GM19240 (cell line): ENCODE measurements at regions not wholly inside any gene's neighbourhood (a gene's known extent, or its start where the extent isn't known, plus 50 kb on each side); places are given as distances from the start of the nearest gene placed in this dataset.

Experiments used
- DNase-seq: peaks from one replicate; pipeline ENCODE4 v3.0.0; 2011; ENCODE audit warnings: low spot score; ENCODE audit not compliant: insufficient read length

DNA sequence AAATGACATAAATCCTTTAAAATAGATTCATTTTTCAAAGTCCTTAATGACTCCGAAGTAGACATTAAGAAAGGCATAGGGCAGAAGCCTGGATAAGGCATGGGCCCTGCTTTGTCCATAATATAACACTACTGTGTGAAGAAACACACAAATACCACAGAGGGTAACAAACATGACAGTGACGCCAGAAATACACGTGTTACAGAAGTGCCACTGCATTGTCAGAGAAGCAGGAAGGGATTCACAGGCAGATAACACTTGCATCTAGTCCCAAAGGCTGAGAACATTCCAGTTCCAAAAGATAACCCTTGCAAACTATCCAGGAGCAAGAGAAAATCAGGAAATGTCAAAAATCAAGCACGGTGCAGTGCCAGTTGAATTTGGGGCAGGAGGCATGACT, 633.2 kb downstream of the LIG4 start:
- no peak for DNase-seq

DNA sequence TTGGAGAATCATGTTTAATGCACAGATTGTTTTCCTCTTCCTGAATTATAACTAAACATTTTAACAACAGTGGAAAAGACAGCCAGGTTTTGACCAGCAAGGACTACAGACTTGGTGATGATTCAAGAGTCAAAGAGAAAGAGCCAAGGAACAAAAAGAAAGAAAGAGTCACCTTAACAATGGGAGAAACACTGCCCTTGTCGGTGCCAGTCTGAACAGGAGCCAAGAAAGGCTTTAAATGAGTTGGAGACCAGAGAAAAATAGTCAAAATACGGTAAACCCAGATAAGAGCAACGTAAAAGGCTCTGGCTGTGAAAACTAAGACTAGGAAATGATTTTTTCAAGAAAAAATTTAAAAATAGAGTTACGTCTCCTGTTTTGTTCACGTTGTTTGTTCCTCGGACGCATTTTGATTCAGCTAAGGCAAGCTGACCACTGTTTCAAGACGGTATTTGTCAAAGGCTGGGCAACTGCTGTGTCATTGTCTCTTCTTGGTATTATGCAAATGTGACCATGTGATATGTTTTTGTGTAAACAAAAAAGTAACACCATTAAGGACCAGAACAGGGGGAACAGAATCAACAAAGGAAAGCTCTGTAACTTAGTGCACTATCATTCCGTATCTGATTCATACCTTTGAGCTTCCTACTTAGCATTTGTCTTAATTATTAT, 634.5 kb downstream of the LIG4 start:
- no peak for DNase-seq

DNA sequence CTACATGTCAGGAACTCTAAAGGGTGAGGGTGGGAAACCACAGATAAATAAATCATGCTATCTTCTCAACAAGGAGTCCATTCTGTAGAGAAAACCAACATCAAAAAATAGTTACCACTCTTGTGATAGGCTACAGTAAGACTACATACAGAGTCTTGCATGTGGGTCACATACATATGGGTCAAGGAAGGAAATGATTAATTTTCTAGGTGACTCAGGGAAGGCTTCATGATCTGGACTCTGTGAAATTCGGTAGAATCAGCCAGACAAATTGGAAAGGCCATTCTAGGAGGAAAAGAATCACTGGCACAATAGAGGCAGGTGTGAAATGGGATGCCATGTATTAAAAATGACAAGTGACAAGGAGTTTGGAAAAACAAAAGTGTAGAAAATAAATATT, 638.9 kb downstream of the LIG4 start:
- no peak for DNase-seq

DNA sequence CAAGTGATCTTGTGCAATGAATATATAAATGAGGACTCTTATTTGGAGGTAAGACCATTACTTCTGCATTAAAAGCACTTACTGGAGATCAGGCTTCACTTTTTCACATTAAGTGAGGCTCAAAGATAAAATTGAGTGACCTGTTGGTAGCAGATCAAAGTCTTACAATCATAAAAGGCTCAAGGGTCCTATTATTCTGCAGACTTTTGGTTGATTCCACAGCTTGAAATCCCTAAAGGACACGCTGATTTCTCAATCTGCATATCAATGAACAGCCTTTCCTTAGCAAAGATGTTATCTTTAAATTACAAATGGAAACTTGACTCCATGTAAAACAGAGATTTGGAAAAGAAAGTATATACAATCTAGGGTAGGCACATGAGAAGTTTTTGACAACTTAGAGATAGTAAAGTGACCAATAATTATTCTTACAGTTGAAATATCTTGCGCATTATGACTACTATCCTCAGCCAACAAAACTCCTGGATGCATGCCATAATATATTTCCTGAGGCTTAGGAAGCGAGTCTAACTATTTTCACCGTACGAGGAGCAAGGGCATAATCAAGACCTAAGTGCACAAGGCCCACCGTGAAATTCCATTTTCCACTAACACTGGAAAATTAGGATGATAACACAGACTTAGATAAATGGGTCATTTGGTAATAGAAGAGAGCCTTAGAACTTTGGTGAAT, 640.7 kb downstream of the LIG4 start:
- no peak for DNase-seq

DNA sequence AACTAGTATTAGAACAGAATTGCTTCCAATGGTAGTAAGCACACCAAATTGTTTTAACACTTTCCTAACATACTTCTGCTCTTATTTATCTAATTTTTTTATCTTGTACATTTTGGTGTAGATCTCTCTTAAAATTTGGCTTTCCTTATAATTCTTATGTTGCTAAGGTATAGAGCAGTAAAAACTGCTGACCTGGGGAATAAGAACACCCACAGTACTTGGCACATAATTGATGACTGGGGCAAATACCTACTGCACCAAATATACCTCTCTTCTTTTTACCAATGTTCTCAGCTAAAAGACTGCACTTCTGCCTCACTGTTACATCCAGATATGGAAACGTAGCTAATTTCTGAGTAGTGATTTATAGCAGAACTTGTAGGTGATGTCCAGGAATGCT, 642.2 kb downstream of the LIG4 start:
- no peak for DNase-seq

DNA sequence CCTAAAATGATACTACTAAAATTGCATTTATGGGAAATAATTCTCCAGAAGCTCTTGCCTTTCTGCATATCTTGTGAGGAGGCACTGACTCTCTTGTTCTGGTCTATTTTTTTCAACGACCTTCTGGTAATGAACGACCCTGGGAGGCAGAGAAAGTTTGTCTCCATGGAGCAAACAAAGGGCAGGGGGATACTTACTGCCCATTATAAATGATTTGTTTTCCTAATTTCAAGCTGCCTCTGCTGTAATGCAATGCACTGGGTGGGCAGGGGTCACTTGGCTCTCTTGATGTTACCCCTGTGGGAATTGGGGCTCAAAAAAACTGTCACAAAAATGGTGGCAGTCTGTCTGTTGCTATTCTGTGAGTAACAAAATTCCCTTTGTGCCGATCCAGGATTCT, 643.2 kb downstream of the LIG4 start:
- DNase-seq: no peak

DNA sequence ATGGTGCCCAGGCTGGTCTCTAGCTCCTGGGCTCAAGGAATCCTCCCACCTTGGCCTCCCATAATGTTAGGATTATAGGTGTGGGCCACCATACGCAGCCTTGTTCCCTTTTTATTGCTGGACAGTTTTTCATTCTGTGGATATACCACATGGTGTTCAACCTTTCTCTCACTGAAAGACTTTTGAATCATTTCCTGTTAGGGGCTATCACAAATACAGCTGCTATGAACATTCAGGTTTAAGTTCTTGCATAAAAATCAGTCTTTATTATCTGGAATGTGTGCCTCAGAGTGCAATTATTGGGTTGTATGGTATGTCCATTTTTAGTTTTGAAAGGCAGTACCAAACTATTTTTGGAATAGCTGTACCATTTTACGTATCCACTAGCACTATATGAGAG, 647.2 kb downstream of the LIG4 start:
- no peak for DNase-seq

DNA sequence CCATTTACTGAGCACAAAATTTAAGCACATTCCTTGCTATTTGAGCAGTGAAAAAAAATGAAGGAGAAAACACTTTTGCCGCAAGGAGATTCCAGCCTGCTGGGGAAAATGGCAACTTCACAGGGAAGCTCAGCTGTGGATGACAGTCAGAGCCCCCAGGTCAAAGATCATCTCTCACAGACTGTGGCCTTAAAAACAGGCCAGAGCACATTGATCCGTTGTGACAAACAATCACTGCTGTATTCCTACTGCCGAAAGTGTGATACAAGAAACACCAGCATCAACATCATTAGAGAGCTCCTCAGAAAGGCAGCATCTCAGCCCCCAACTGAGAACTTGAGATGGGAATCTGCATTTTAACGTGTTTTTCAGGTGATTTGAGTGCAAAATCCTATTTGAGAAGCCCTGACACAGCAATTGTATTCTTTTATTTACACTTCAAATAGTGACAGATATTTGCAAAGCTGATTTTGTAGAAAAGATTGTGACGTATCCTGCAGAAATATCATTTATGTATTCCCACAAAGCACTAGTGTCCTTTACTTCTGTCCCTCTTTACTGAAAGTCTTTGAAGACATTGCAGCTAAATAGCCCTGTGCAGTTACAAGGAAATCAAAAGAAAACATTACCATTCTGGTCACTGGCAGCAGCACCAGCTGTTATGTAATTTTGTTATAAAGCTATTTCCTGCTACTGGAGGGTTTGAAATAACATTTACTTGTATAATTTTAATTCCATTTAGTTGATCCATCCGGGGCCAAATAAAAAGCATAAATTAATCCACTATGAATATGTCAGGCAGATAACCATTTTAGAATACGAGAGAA, 652.0 kb downstream of the LIG4 start:
- no peak for DNase-seq

DNA sequence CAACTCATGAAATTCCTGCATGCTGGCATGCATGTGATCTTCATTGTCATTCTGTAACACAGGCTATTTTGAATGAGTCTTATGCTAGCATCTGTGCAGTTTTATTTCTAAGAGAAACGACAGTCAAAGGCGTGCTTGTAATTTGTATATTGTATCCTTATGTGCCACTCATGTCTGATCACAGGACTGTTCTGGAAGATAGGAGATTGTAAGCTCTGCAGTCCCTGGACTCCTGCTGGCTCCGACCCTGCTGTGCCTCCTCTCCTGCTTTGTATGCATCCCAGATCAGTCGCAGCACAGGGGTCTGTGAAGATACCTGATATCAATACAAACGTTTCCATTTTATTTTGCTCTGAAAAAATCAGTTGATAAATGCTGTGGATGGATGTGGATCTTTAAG, 653.1 kb downstream of the LIG4 start:
- no peak for DNase-seq

DNA sequence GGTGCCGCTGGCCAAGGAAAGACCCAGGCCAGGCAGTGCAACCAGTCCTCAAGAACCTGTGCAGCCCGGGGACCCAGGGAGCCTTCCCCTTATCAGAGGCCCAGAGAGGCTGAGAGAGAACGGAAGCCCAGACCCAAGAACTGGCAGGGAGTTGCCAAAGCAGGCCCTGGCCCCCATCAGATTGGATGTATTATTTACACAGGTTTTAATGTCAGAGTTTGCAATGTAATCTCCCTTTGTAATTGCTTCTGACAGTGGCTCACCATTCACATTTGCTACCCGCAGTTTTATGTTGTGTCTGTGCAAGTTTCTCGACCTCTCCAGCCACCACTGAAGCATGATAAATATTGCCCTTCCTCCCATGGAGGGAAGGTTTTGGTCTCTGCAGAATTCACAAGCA, 660.9 kb downstream of the LIG4 start:
- DNase-seq: no peak

DNA sequence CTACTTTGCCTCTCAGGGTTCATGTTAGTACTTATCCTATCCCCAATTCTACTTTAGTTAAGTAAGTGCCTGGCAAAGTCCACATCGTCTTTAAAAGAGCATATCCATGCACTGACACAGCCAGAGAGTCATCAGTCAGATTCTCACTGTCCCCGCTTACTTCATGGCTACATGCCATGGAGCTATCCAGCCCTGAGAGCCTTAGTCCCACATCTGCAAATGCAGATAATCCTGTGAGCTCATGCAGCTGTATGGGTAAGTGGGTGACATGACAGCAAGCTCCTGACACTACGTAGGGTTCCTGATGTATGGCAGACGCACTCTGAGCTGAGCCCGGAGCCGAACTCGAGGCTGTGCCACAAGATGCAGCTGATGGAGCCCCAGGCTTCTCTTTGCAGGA, 661.5 kb downstream of the LIG4 start:
- DNase-seq: no peak

DNA sequence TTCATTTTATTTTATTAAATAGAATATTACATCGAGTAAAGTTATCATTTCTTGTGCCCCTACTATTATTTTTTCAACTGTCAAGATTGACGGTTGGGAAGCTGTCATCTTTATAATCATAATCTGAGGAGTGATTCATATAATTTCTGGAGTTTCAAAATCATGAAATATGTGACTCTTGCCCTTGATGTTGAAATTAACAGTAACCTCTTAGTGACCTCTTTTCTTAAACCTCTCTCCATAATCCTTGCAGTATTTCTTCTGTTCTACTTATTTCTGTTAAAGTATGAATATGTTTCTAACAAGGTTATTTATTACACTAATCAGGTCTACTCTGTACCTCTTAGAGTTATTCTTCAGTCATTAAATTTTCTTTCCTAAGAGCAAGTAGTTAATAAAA, 663.8 kb downstream of the LIG4 start:
- DNase-seq: no peak

DNA sequence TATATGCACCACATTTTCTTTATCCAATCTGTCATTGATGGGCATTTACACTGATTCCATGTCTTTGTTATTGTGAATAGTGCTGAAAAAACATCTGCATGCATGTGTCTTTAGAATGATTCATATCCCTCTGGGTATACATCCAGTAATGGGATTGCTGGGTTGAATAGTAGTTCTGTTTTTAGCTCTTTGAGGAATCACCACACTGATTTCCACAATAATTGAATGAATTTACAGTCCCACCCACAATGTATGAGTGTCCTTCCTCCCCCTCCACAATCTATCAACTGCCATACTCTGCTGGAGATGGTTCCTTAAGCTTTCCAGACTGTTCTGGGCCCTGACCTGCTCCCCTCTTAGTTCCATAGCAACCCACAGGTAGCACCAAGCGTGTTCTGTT, 667.0 kb downstream of the LIG4 start:
- no peak for DNase-seq

DNA sequence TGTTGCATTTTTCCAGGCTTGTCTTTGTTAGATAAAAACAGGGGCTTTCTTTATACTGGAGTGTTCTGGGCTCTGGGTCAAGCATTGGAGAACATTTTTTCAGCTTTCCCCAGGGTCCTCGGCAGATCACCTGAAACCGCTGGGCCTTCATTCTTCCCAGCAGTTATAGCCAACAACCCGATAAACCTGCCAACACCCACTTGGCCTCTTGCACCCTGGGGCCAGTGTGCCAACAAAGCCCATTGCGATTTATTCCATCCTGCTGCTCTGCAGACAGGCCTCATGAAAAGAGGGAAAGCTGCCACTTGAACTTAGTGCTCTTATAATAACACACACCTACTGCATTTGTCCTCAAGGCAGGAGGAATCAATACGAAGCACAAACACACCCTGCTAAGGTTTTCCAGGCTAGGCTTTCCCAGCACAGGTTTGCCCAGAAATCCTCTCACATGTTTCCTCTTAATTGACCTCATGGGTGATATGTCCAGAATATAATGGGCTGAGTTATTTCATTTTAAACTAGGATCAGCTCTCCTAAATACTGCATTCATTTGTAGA, 669.3 kb downstream of the LIG4 start:
- no peak for DNase-seq

DNA sequence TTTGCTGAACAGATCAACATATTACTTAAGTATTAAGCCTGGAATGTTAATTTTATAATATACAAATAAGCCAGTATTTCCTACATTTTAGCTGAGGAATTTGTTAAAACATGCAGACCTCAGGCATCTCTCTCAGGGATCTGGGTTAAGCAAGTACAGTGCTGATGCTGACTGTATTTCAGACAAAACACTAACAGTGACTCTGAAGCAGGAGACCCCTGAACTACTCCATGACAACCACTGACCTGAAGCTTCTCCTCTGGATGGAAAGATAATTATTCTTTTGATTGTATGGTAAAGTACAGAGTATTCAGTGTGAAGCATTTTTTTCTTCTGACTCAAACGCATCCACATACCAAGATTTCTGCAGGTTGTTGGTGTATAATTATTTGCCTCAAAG, 680.8 kb downstream of the LIG4 start:
- DNase-seq: no peak

DNA sequence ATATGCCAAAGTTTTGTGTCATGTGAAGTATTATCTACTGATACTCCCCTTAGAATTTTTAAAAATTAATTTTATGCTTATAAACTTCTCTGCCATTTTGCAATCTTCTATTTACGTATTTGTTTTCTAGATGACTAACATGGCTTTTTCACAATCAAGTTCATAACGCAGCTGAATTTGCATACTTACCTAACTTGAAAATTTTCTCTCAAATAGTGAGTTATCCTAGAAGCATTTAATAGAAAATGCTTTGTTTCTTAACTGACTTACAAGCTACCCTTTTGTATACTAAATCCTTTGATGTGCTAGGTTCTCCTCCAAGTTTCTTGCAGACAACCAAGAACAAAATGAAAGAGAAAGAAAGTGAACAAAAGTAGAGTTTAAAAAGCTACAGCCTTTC, 683.5 kb downstream of the LIG4 start:
- no peak for DNase-seq

DNA sequence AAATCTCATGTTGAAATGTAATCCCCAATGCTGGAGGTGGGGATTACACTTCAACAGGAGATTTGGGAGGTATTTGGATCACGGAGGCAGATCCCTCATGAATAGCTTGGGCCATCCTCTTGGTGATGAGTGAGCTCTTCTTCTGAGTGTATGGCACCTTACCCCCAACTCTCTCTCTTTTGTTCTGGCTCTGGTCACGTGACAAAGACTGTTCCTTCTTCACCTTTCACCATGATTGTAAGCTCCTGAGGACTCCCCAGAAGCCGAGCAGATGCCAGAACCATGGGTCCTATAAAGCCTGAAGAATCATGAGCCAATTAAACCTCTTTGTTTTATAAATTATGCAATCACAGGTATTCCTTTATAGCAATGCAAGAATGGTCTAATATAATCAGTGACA, 684.2 kb downstream of the LIG4 start:
- DNase-seq: no peak

DNA sequence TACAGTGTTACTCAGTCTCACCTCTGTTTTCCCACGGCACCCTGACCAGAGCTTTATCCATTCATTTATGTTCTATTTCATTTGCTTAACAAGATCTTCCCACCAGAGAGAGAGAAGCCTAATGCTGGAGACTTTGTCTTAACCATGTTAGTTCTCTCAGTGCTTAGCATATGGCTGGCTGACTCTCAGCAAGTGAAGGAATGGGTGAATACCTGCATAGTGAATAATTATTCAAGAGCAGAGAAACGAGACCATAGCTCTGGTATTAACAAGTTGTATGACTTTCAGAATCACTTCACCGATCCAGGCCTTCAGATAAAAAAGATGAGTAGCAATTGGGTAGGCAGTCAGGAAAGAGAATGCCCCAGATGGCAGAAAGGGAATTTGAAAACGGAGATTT, 686.3 kb downstream of the LIG4 start:
- DNase-seq: no peak

DNA sequence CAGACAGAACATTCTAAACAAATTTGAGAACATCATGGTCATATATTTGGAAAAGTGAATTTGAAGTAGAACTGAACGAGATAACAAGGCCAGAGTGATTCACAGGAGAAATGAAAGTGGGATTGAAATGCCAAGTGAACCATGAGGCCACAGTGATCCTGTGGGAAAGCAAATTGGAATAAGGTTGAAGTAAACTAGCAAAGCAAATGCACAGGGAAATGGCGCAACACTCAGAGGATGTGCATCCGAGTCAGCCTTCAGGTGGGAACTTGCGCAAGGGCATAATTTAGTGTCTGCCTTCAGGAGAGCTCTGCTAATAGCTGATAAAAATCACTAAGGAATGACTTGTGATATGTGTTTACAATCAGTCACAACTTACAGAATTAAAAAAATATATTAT, 696.6 kb downstream of the LIG4 start:
- no peak for DNase-seq

DNA sequence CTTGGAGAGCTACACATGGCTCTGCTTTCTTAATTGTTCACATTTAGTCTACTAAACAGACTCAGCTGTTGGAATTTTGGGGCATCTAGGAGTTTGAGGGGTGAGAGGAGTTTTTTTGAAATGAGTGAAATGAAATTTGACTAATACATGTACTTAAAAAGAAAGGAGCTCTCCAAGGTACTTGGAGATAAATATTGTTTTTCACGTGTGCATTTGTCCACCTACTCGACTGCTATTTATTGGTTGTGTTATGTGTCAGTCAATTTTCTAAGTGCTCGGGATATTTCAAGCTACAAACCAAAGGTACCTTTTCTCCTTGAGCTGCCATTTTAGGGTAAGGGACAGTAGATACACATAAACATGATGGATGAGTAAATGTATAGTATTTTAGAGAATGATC, 697.0 kb downstream of the LIG4 start:
- no peak for DNase-seq

DNA sequence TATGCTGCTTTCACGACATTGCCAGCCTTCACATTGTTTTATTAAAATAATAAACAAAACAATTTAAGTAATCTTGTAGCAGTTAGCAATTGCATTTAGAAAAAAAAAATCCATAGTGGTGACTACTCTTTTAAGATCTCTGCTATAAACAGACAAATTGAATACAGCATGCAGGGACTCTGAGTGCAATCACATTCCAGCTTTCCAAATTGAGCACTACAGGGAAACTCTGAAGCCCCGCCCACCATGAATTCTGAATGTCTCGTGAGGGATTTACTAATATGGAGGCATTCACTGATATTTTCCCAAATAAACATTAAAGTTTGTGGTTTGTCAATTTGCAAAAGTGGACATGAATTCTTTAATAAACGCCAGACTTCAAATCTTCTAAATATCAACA, 698.8 kb downstream of the LIG4 start:
- DNase-seq: no peak

DNA sequence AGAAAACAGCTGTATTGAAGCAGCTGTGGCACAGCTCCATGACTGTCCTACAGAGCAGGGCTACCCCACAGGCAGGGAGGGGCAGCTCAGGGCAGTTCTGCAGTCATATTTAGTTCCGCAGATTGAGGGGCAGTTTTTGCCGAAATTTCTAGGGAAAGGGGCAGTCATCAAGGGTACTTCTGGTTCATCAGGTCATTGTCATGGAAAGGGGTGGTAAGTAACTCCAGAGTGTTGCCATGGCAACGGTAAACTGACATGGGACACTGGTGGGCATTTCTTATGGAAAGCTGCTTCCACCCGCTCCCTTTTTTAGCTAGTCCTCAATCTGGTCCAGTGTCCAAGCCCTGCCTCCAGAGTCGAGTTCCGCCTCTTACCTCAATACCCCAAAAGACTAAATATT, 702.8 kb downstream of the LIG4 start:
- no peak for DNase-seq
